Upper lobe of left lung (tissue), 6 donors: ENCODE measurements at regions not wholly inside any gene's neighbourhood (a gene's known extent, or its start where the extent isn't known, plus 50 kb on each side); places are given as distances from the start of the nearest gene placed in this dataset.
A peak's percentile ranks its signal among the peaks of the same experiment; 100 is the strongest.
"Not testable (repeated sequence)": the region's sequence is repeated elsewhere in the genome, so short reads cannot be mapped to it uniquely, and the experiment has no call there.

Source experiments
- ATAC-seq, 2 donors: fragments of 200-7000 bp; cut with Tn5 transposase; one replicate each; pipeline ENCODE4 v1.9.1; 2022; ENCODE audit warnings: mild to moderate bottlenecking in 2 of 2, moderate library complexity in 2 of 2; ENCODE audit not compliant: low FRiP score in 2 of 2
- DNase-seq, 2 donors: peaks; one replicate each; pipeline ENCODE4 v3.0.0-alpha.2; 2019 to 2020
- H3K27ac ChIP-seq, 4 donors: fragments of 200-600 bp; sonication (generic); one replicate each; pipeline ENCODE4 v1.5.1; 2016 to 2019
- H3K27me3 ChIP-seq, 4 donors: fragments of 200-600 bp; sonication (generic); one replicate each; pipeline ENCODE4 v1.5.1; 2017 to 2019
- H3K36me3 ChIP-seq, 4 donors: fragments of 200-600 bp; sonication (generic); one replicate each; pipeline ENCODE4 v1.5.1; 2016 to 2019
- H3K4me1 ChIP-seq, 4 donors: fragments of 200-600 bp; sonication (generic); one replicate each; pipeline ENCODE4 v1.5.1; 2018 to 2019
- H3K4me3 ChIP-seq, 4 donors: fragments of 200-600 bp; sonication (generic); one replicate each; pipeline ENCODE4 v1.5.1; 2017 to 2019; ENCODE audit warnings: mild to moderate bottlenecking in 2 of 4, moderate library complexity in 1 of 4
- H3K9me3 ChIP-seq, 4 donors: fragments of 200-600 bp; sonication (generic); one replicate each; pipeline ENCODE4 v1.5.1; 2018 to 2019
- EP300 ChIP-seq, 4 donors: sonication (generic); formaldehyde crosslinking; IDR thresholded peaks; one replicate each; pipeline ENCODE4 v1.5.1; 2017; ENCODE audit warnings: antibody characterized with exemption in 4 of 4, control low read depth in 2 of 4
- POLR2A ChIP-seq, 4 donors: fragments of 450-650 bp; IDR thresholded peaks; one replicate each; pipeline ENCODE4 v1.5.1; 2016 to 2017; ENCODE audit warnings: antibody characterized with exemption in 4 of 4, mild to moderate bottlenecking in 2 of 4
- POLR2AphosphoS5 ChIP-seq, 2 donors: sonication (generic); formaldehyde crosslinking; IDR thresholded peaks; one replicate each; pipeline ENCODE4 v1.5.1; 2017; ENCODE audit warnings: antibody characterized with exemption in 2 of 2
- WGBS, 2 donors: methylation state at CpG; one replicate each; pipeline ENCODE4 v1.1.5; 2017 to 2018; 5-methylcytosine and 5-hydroxymethylcytosine counted together
- TF ChIP-seq, protein P1 (sequence below), 6 experiments: fragments of 450-650 bp in 4 of 6; fragments of 200-600 bp in 2 of 6; sonication (generic) in 2 of 6; IDR thresholded peaks; one replicate each; pipeline ENCODE4 v1.5.1; 2016 to 2019; ENCODE audit warnings: antibody characterized with exemption in 6 of 6
- donor health status: DM: no; HTN: no; CAD: no; lungs with moderate emphysema.
- donor health status: DM: no; HTN: yes; CAD: no; lungs with severe emphysema.

- TF ChIP-seq POLR2A (IDR thresholded peaks at IDR 0.05): no peak
- no peaks in the 10 kb centered on the region for H3K27me3 ChIP-seq
- no peaks in the 10 kb centered on the region for H3K36me3 ChIP-seq
- no peaks in the 10 kb centered on the region for H3K9me3 ChIP-seq
- H3K4me3 ChIP-seq: no peak overlapping the region
- H3K27ac ChIP-seq: no peak overlapping the region
- no peaks in the 10 kb centered on the region for H3K4me1 ChIP-seq
- no peak for ATAC-seq
- DNase-seq: no peak
Measured at GRCh38 chrX:39268207-39268606, 466.9 kb downstream of the MID1IP1 start.

DNA sequence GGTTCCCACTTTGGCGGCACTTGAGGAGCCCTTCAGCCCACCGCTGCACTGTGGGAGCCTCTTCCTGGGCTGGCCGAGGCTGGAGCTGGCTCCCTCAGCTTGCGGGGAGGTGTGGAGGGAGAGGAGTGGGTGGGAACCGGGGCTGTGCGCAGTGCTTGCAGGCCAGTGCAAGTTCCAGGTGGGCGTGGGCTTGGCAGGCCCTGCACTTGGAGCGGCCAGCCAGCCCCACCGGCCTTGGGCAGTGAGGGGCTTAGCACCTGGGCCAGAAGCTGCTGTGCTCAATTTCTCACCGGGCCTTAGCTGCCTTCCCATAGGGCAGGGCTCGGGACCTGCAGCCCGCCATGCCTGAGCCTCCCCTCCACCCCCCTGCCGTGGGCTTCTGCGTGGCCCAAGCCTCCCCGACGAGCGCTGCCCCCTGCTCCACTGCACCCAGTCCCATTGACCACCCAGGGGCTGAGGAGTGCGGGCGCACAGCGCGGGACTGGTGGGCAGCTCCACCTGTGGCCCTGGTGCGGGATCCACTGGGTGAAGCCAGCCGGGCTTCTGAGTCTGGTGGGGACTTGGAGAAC, 474.3 kb downstream of the MID1IP1 start:
- H3K4me3 ChIP-seq: no peak overlapping the region
- no peak for ATAC-seq
- H3K4me1 ChIP-seq: no peaks in the 10 kb centered on the region
- peak in 1 of 2 donors; percentile 53 for DNase-seq
- no peak overlapping the region for H3K27ac ChIP-seq
- no peaks in the 10 kb centered on the region for H3K27me3 ChIP-seq
- no peaks in the 10 kb centered on the region for H3K36me3 ChIP-seq
- WGBS, 2 donors: 92% methylated on average over 20 of the region's 23 CpGs; no CpG with 5 or more reads in 1 of the 2 donors
- no peak for TF ChIP-seq EP300 (IDR thresholded peaks at IDR 0.05)
- no peak for TF ChIP-seq POLR2A (IDR thresholded peaks at IDR 0.05)
- no peak for TF ChIP-seq POLR2AphosphoS5 (IDR thresholded peaks at IDR 0.05)
- TF ChIP-seq, protein P1, sequence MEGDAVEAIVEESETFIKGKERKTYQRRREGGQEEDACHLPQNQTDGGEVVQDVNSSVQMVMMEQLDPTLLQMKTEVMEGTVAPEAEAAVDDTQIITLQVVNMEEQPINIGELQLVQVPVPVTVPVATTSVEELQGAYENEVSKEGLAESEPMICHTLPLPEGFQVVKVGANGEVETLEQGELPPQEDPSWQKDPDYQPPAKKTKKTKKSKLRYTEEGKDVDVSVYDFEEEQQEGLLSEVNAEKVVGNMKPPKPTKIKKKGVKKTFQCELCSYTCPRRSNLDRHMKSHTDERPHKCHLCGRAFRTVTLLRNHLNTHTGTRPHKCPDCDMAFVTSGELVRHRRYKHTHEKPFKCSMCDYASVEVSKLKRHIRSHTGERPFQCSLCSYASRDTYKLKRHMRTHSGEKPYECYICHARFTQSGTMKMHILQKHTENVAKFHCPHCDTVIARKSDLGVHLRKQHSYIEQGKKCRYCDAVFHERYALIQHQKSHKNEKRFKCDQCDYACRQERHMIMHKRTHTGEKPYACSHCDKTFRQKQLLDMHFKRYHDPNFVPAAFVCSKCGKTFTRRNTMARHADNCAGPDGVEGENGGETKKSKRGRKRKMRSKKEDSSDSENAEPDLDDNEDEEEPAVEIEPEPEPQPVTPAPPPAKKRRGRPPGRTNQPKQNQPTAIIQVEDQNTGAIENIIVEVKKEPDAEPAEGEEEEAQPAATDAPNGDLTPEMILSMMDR (IDR thresholded peaks at IDR 0.05): no peak
- H3K9me3 ChIP-seq: peaks cover 0 to 14% (median 0%) of the 10 kb centered on the region in 4 donors

DNA sequence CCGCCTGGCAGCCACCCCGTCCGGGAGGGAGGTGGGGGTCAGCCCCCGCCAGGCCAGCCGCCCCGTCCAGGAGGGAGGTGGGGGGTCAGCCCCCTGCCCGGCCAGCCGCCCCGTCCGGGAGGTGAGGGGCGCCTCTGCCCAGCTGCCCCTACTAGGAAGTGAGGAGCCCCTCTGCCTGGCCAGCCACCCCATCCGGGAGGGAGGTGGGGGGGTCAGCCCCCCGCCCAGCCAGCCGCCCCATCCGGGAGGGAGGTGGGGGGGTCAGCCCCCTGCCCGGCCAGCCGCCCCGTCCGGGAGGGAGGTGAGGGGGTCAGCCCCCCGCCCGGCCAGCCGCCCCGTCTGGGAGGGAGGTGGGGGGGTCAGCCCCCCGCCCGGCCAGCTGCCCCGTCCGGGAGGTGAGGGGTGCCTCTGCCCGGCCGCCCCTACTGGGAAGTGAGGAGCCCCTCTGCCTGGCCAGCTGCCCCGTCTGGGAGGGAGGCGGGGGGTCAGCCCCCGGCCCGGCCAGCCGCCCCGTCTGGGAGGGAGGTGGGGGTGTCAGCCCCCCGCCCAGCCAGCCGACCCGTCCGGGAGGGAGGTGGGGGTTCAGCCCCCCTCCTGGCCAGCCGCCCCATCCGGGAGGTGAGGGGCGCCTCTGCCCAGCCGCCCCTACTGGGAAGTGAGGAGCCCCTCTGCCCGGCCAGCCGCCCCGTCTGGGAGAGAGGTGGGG, 476.6 kb downstream of the MID1IP1 start:
- not testable (repeated sequence) for H3K4me1 ChIP-seq, H3K27ac ChIP-seq, H3K4me3 ChIP-seq, H3K36me3 ChIP-seq, H3K27me3 ChIP-seq, ATAC-seq
- DNase-seq: peak in 1 of 2 donors; percentile 29
- peaks cover 0 to 22% (median 2%) of the 10 kb centered on the region in 4 donors for H3K9me3 ChIP-seq
- 100% methylated on average over 7 of the region's 46 CpGs; no CpG with 5 or more reads in 1 of the 2 donors for WGBS, 2 donors

- Histone ChIP-seq H3K4me1 (no peaks in the 10 kb centered on the region), H3K4me3 (no peak overlapping the region), H3K36me3 (no peaks in the 10 kb centered on the region), H3K9me3 (peaks cover 0 to 34% (median 6%) of the 10 kb centered on the region in 4 donors), H3K27me3 (no peaks in the 10 kb centered on the region), H3K27ac (no peak overlapping the region)
- no peak for ATAC-seq
- no peak for DNase-seq
- TF ChIP-seq POLR2AphosphoS5 (IDR thresholded peaks at IDR 0.05) (no peak), EP300 (IDR thresholded peaks at IDR 0.05) (no peak), POLR2A (IDR thresholded peaks at IDR 0.05) (no peak)
- TF ChIP-seq, protein P1 (IDR thresholded peaks at IDR 0.05): no peak
Measured at GRCh38 chrX:39283239-39283638, 482.0 kb downstream of the MID1IP1 start.

DNA sequence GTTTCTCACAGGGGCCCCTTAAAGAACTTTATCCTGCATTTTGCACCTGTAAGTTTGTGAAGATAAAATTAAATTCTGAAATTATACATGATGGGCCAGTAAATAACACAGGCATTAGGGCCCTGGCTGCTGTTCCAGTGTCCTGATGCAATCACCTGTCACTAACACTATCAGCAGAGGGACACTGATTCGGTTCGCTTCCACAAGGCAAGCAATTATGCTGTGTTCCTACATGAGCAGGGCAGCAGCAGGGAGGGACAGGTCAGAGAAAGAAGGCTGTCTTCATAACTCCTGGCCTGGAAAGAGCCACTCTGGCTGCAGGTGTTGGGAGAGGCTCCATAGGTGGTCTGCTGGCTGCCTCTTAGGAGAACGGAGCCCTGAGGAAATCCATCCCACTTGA, 487.3 kb downstream of the MID1IP1 start:
- Histone ChIP-seq H3K27ac (no peak overlapping the region), H3K36me3 (no peaks in the 10 kb centered on the region), H3K27me3 (no peaks in the 10 kb centered on the region), H3K4me1 (no peaks in the 10 kb centered on the region), H3K9me3 (peaks cover 0 to 16% (median 0%) of the 10 kb centered on the region in 4 donors), H3K4me3 (no peak overlapping the region)
- TF ChIP-seq POLR2AphosphoS5 (IDR thresholded peaks at IDR 0.05) (no peak), POLR2A (IDR thresholded peaks at IDR 0.05) (no peak), EP300 (IDR thresholded peaks at IDR 0.05) (no peak)
- TF ChIP-seq, protein P1 (IDR thresholded peaks at IDR 0.05): no peak
- DNase-seq (no peak), ATAC-seq (no peak)
- WGBS, 2 donors: 85 to 95% methylated on average over 2 to 3 of the region's 3 CpGs

- DNase-seq (no peak), ATAC-seq (no peak)
- WGBS, 2 donors: 81 to 93% methylated on average over 4 of the region's 4 CpGs
- Histone ChIP-seq H3K4me1 (no peaks in the 10 kb centered on the region), H3K36me3 (no peaks in the 10 kb centered on the region), H3K27ac (no peak overlapping the region), H3K9me3 (peaks cover 0 to 5% (median 0%) of the 10 kb centered on the region in 4 donors), H3K4me3 (no peak overlapping the region), H3K27me3 (no peaks in the 10 kb centered on the region)
- TF ChIP-seq EP300 (IDR thresholded peaks at IDR 0.05) (no peak), POLR2AphosphoS5 (IDR thresholded peaks at IDR 0.05) (no peak), POLR2A (IDR thresholded peaks at IDR 0.05) (no peak)
- TF ChIP-seq, protein P1 (IDR thresholded peaks at IDR 0.05): no peak
Measured at GRCh38 chrX:39289827-39290226, 488.6 kb downstream of the MID1IP1 start.
